H9 (cell line): ENCODE measurements at regions not wholly inside any gene's neighbourhood (a gene's known extent, or its start where the extent isn't known, plus 50 kb on each side); places are given as distances from the start of the nearest gene placed in this dataset.

Experiments
- DNase-seq: peaks from one replicate; pipeline ENCODE4 v3.0.0-alpha.2; 2017
- H2AFZ ChIP-seq: one replicate; pipeline ENCODE4 v1.6.1; 2013; ENCODE audit warnings: mild to moderate bottlenecking, low read length, control low read depth, moderate library complexity
- H2AK5ac ChIP-seq: 2 replicates; pipeline ENCODE4 v1.6.1; 2013; ENCODE audit warnings: low read length, control low read depth, mixed read lengths; ENCODE audit not compliant: insufficient read length
- H2BK120ac ChIP-seq: one replicate; pipeline ENCODE4 v1.6.1; 2013; ENCODE audit warnings: low read depth, mild to moderate bottlenecking, low read length, control low read depth, inconsistent platforms; ENCODE audit not compliant: poor library complexity, severe bottlenecking
- H2BK12ac ChIP-seq: 2 replicates; pipeline ENCODE4 v1.6.1; 2013; ENCODE audit warnings: low read length, control low read depth, mixed read lengths, low read depth; ENCODE audit not compliant: insufficient read length
- H2BK15ac ChIP-seq: 2 replicates; pipeline ENCODE4 v1.6.1; 2013; ENCODE audit warnings: low read depth, low read length, control low read depth
- H2BK20ac ChIP-seq: one replicate; pipeline ENCODE4 v1.6.1; 2013; ENCODE audit warnings: low read depth, mild to moderate bottlenecking, low read length, control low read depth, inconsistent platforms; ENCODE audit not compliant: poor library complexity, severe bottlenecking
- H2BK5ac ChIP-seq: 2 replicates; pipeline ENCODE4 v1.6.1; 2013; ENCODE audit warnings: low read length, control low read depth, mixed read lengths; ENCODE audit not compliant: insufficient read length
- H3K14ac ChIP-seq: 2 replicates; pipeline ENCODE4 v1.6.1; 2013; ENCODE audit warnings: low read length, control low read depth; ENCODE audit not compliant: insufficient read depth
- H3K18ac ChIP-seq: 2 replicates; pipeline ENCODE4 v1.6.1; 2013; ENCODE audit warnings: low read depth, mild to moderate bottlenecking, mixed read lengths, low read length, control low read depth; ENCODE audit not compliant: insufficient read length
- H3K23ac ChIP-seq: 2 replicates; pipeline ENCODE4 v1.6.1; 2013; ENCODE audit warnings: low read length, control low read depth, mixed read lengths, low read depth; ENCODE audit not compliant: insufficient read length
- H3K23me2 ChIP-seq: 2 replicates; pipeline ENCODE4 v1.6.1; 2013; ENCODE audit warnings: low read depth, mild to moderate bottlenecking, mixed read lengths, low read length, control low read depth; ENCODE audit not compliant: insufficient read length, poor library complexity, severe bottlenecking
- H3K27ac ChIP-seq: 2 replicates; pipeline ENCODE4 v1.5.1; 2013; ENCODE audit warnings: low read length, control low read depth, mixed read lengths, low read depth; ENCODE audit not compliant: insufficient read length
- H3K27me3 ChIP-seq: 2 replicates; pipeline ENCODE4 v1.6.1; 2013; ENCODE audit warnings: low read length, control low read depth, inconsistent platforms; ENCODE audit not compliant: insufficient read depth
- H3K4ac ChIP-seq: 2 replicates; pipeline ENCODE4 v1.6.1; 2013; ENCODE audit warnings: low read depth, mild to moderate bottlenecking, control low read depth, inconsistent platforms, low read length, moderate library complexity
- H3K4me1 ChIP-seq: 2 replicates; pipeline ENCODE4 v1.6.1; 2013; ENCODE audit warnings: low read length, control low read depth, inconsistent platforms; ENCODE audit not compliant: insufficient read depth
- H3K4me2 ChIP-seq: 2 replicates; pipeline ENCODE4 v1.6.1; 2013; ENCODE audit warnings: low read length, control low read depth, mixed read lengths; ENCODE audit not compliant: insufficient read length, insufficient read depth
- H3K56ac ChIP-seq: 2 replicates; pipeline ENCODE4 v1.6.1; 2013; ENCODE audit warnings: low read depth, mild to moderate bottlenecking, mixed read lengths, low read length, control low read depth; ENCODE audit not compliant: insufficient read length
- H3K79me1 ChIP-seq: 2 replicates; pipeline ENCODE4 v1.6.1; 2013; ENCODE audit warnings: low read depth, mild to moderate bottlenecking, moderate library complexity, low read length, control low read depth, inconsistent platforms; ENCODE audit not compliant: insufficient read depth, poor library complexity, severe bottlenecking
- H3K79me2 ChIP-seq: 2 replicates; pipeline ENCODE4 v1.6.1; 2013; ENCODE audit warnings: low read length, control low read depth, inconsistent platforms; ENCODE audit not compliant: insufficient read depth
- H3K9ac ChIP-seq: 2 replicates; pipeline ENCODE4 v1.6.1; 2013; ENCODE audit warnings: low read length, control low read depth, mixed read lengths; ENCODE audit not compliant: insufficient read length; ENCODE audit errors: extremely low read depth
- H3K9me3 ChIP-seq: one replicate; pipeline ENCODE4 v1.6.1; 2013; ENCODE audit warnings: low read depth, low read length, inconsistent platforms; ENCODE audit not compliant: control insufficient read depth
- H3T11ph ChIP-seq: one replicate; pipeline ENCODE4 v1.6.1; 2013; ENCODE audit warnings: mild to moderate bottlenecking, low read length, control low read depth, inconsistent platforms
- H4K20me1 ChIP-seq: one replicate; pipeline ENCODE4 v1.6.1; 2013; ENCODE audit not compliant: control insufficient read depth, insufficient read length, insufficient read depth
- H4K5ac ChIP-seq: 2 replicates; pipeline ENCODE4 v1.6.1; 2013; ENCODE audit warnings: low read depth, mild to moderate bottlenecking, mixed read lengths, low read length, control low read depth; ENCODE audit not compliant: insufficient read length
- H4K8ac ChIP-seq: replicated peaks from 2 replicates; pipeline ENCODE4 v1.6.1; 2013; ENCODE audit warnings: low read length, control low read depth, mixed read lengths, low read depth; ENCODE audit not compliant: insufficient read length
- H4K91ac ChIP-seq: 2 replicates; pipeline ENCODE4 v1.6.1; 2013; ENCODE audit warnings: low read depth, mild to moderate bottlenecking, moderate library complexity, mixed read lengths, low read length, control low read depth; ENCODE audit not compliant: insufficient read length
- H3K27ac Mint-ChIP-seq, 3 experiments: 2 replicates in 2 of 3; 3 replicates in 1 of 3; pipeline ENCODE4 v1.8.0; 2020 to 2021; ENCODE audit warnings: mixed read lengths in 3 of 3, mild to moderate bottlenecking in 1 of 3, moderate library complexity in 1 of 3
- H3K27me3 Mint-ChIP-seq: 2 replicates; pipeline ENCODE4 v1.8.0; 2021; ENCODE audit warnings: low read depth, mild to moderate bottlenecking, moderate library complexity, mixed read lengths
- H3K36me3 Mint-ChIP-seq, 3 experiments: 2 replicates in 2 of 3; 3 replicates in 1 of 3; pipeline ENCODE4 v1.8.0; 2020 to 2021; ENCODE audit warnings: low read depth in 3 of 3, mixed read lengths in 3 of 3; ENCODE audit not compliant: insufficient read depth in 1 of 3
- H3K4me1 Mint-ChIP-seq, 2 experiments: 2 replicates each; pipeline ENCODE4 v1.8.0; 2020; ENCODE audit warnings: mixed read lengths in 2 of 2
- H3K4me3 Mint-ChIP-seq, 2 experiments: 2 replicates in 1 of 2; 3 replicates in 1 of 2; pipeline ENCODE4 v1.8.0; 2020 to 2021; ENCODE audit warnings: mild to moderate bottlenecking in 2 of 2, mixed read lengths in 2 of 2, moderate library complexity in 1 of 2
- H3K9me3 Mint-ChIP-seq, 2 experiments: 2 replicates in 1 of 2; 3 replicates in 1 of 2; pipeline ENCODE4 v1.8.0; 2020; ENCODE audit warnings: mild to moderate bottlenecking in 2 of 2, mixed read lengths in 2 of 2, moderate library complexity in 1 of 2
- CTCF ChIP-seq: fragments of 200-600 bp; sonication (generic); conservative IDR thresholded peaks from 3 replicates; pipeline ENCODE4 v1.8.0; 2021; ENCODE audit warnings: antibody characterized with exemption, mild to moderate bottlenecking
- WGBS: extraction: QIAGEN DNeasy Blood & Tissue Kit; methylation state at CpG from one replicate; pipeline ENCODE4 v1.1.7; 2013; ENCODE audit warnings: missing lambda C conversion rate, low lambda C conversion rate, mixed read lengths; ENCODE audit not compliant: insufficient read length; ENCODE audit errors: extremely low coverage; 5-methylcytosine and 5-hydroxymethylcytosine counted together

GRCh38 chr5:96297290-96297689 is 135.8 kb downstream of the PCSK1 start:
- WGBS: no CpG with 5 or more reads among the region's 1 CpG
- no peak overlapping the region for H3K4me2 ChIP-seq
- Mint-ChIP-seq H3K27ac (no peak overlapping the region), H3K27me3 (no peaks in the 10 kb centered on the region), H3K36me3 (peaks cover 6 to 19% (median 14%) of the 10 kb centered on the region in 3 experiments; a peak in 6 of 7 replicates), H3K4me3 (no peak overlapping the region), H3K4me1 (peaks cover under 1 to 9% of the 10 kb centered on the region in 2 experiments; a peak in 3 of 4 replicates), H3K9me3 (peaks cover 13 to 18% of the 10 kb centered on the region in 2 experiments)
- no peak overlapping the region for H2BK5ac ChIP-seq
- H3K14ac ChIP-seq: no peak overlapping the region
- H3K18ac ChIP-seq: no peak overlapping the region
- no peak overlapping the region for H3K27ac ChIP-seq
- no peak for TF ChIP-seq CTCF
- H3K23ac ChIP-seq: no peak overlapping the region
- no peak overlapping the region for H3K4ac ChIP-seq
- no peaks in the 10 kb centered on the region for H3K23me2 ChIP-seq
- no peak overlapping the region for H2AFZ ChIP-seq
- no peaks in the 10 kb centered on the region for H4K20me1 ChIP-seq
- no peak overlapping the region for H2BK15ac ChIP-seq
- no peak overlapping the region for H3K9ac ChIP-seq
- no peak overlapping the region for H4K5ac ChIP-seq
- no peak overlapping the region for H2BK120ac ChIP-seq
- no peak overlapping the region for H4K91ac ChIP-seq
- H2AK5ac ChIP-seq: no peak overlapping the region
- H3K79me1 ChIP-seq: no peaks in the 10 kb centered on the region
- DNase-seq: no peak
- H3K56ac ChIP-seq: no peak overlapping the region
- no peaks in the 10 kb centered on the region for H3K9me3 ChIP-seq
- no peaks in the 10 kb centered on the region for H3K27me3 ChIP-seq
- no peak overlapping the region for H2BK12ac ChIP-seq
- H3T11ph ChIP-seq: no peak overlapping the region
- H4K8ac ChIP-seq: no peak overlapping the region
- no peaks in the 10 kb centered on the region; the same call in 1 of the 2 replicates for H3K4me1 ChIP-seq
- H2BK20ac ChIP-seq: no peak overlapping the region
- H3K79me2 ChIP-seq: no peaks in the 10 kb centered on the region
